Neutrophil (primary cell): ENCODE measurements at regions not wholly inside any gene's neighbourhood (a gene's known extent, or its start where the extent isn't known, plus 50 kb on each side); places are given as distances from the start of the nearest gene placed in this dataset.

Experiments
- H3K27ac ChIP-seq: fragments of 200-600 bp; sonication (generic); 2 replicates; pipeline ENCODE4 v1.5.1; 2016; ENCODE audit warnings: mild to moderate bottlenecking, moderate library complexity
- H3K27me3 ChIP-seq: fragments of 200-600 bp; sonication (generic); 2 replicates; pipeline ENCODE4 v1.6.0; 2016; ENCODE audit warnings: mild to moderate bottlenecking
- H3K36me3 ChIP-seq: fragments of 200-600 bp; sonication (generic); 2 replicates; pipeline ENCODE4 v1.5.1; 2017
- H3K4me1 ChIP-seq, 2 experiments: fragments of 200-600 bp in 1 of 2; sonication (generic) in 1 of 2; 1 replicate in 1 of 2; 2 replicates in 1 of 2; pipeline versions ENCODE4 v1.5.1 to v1.6.1; 2013 to 2016; ENCODE audit warnings: low read depth in 1 of 2, low read length in 1 of 2, mild to moderate bottlenecking in 1 of 2, moderate library complexity in 1 of 2; ENCODE audit not compliant: control insufficient read depth in 1 of 2, insufficient read depth in 1 of 2
- H3K4me3 ChIP-seq, 2 experiments: fragments of 200-600 bp in 1 of 2; sonication (generic) in 1 of 2; 1 replicate in 1 of 2; 2 replicates in 1 of 2; pipeline ENCODE4 v1.5.1; 2013 to 2016; ENCODE audit warnings: low read depth in 1 of 2, low read length in 1 of 2, mild to moderate bottlenecking in 1 of 2, moderate library complexity in 1 of 2
- H3K9me3 ChIP-seq: fragments of 200-600 bp; sonication (generic); 2 replicates; pipeline ENCODE4 v1.5.1; 2016
- CTCF ChIP-seq: fragments of 200-600 bp; sonication (generic); IDR thresholded peaks from 2 replicates; pipeline ENCODE4 v1.5.1; 2016; ENCODE audit warnings: antibody characterized with exemption

- no peaks in the 10 kb centered on the region for H3K27me3 ChIP-seq
- no peak overlapping the region for H3K4me3 ChIP-seq
- no peak overlapping the region for H3K27ac ChIP-seq
- H3K36me3 ChIP-seq, result no peaks in the 10 kb centered on the region
- no peaks in the 10 kb centered on the region for H3K9me3 ChIP-seq
- no peaks in the 10 kb centered on the region for H3K4me1 ChIP-seq
- no peak for TF ChIP-seq CTCF
These were observed 153.6 kb upstream of the ARID2 start for GRCh38 chr12:45575823-45576475.

- no peak for TF ChIP-seq CTCF
- H3K9me3 ChIP-seq, result no peaks in the 10 kb centered on the region
- H3K27me3 ChIP-seq, result no peaks in the 10 kb centered on the region
- no peak overlapping the region for H3K4me3 ChIP-seq
- H3K27ac ChIP-seq, result no peak overlapping the region
- H3K36me3 ChIP-seq, result no peaks in the 10 kb centered on the region
- H3K4me1 ChIP-seq, result no peaks in the 10 kb centered on the region
These were observed 151.6 kb upstream of the ARID2 start for GRCh38 chr12:45577844-45578399.

- no peaks in the 10 kb centered on the region for H3K27me3 ChIP-seq
- H3K4me3 ChIP-seq, result no peak overlapping the region
- no peaks in the 10 kb centered on the region for H3K4me1 ChIP-seq
- no peaks in the 10 kb centered on the region for H3K9me3 ChIP-seq
- H3K36me3 ChIP-seq, result no peaks in the 10 kb centered on the region
- no peak for TF ChIP-seq CTCF
- H3K27ac ChIP-seq, result no peak overlapping the region
These were observed 149.0 kb upstream of the ARID2 start for GRCh38 chr12:45580356-45580969.

GRCh38 chr12:45581112-45581511 lies 148.4 kb upstream of the ARID2 start:
- H3K9me3 ChIP-seq, result no peaks in the 10 kb centered on the region
- H3K4me1 ChIP-seq, result no peaks in the 10 kb centered on the region
- no peaks in the 10 kb centered on the region for H3K27me3 ChIP-seq
- H3K36me3 ChIP-seq, result no peaks in the 10 kb centered on the region
- no peak overlapping the region for H3K27ac ChIP-seq
- no peak for TF ChIP-seq CTCF
- H3K4me3 ChIP-seq, result no peak overlapping the region

- Histone ChIP-seq H3K4me1 (no peaks in the 10 kb centered on the region), H3K27me3 (no peaks in the 10 kb centered on the region), H3K4me3 (no peak overlapping the region), H3K36me3 (no peaks in the 10 kb centered on the region), H3K27ac (no peak overlapping the region), H3K9me3 (no peaks in the 10 kb centered on the region)
- TF ChIP-seq CTCF, result no peak
These were observed 147.0 kb upstream of the ARID2 start for GRCh38 chr12:45582536-45582935.
